Middle frontal gyrus (tissue), 1 donor: ENCODE measurements at regions not wholly inside any gene's neighbourhood (a gene's known extent, or its start where the extent isn't known, plus 50 kb on each side); places are given as distances from the start of the nearest gene placed in this dataset.
"Not testable (repeated sequence)": the region's sequence is repeated elsewhere in the genome, so short reads cannot be mapped to it uniquely, and the experiment has no call there.

ENCODE experiments used
- DNase-seq: peaks from one replicate; pipeline ENCODE4 v3.0.0-alpha.2; 2015; ENCODE audit warnings: low spot score; ENCODE audit errors: extremely low spot score

- DNase-seq, result no peak
These were observed 235.7 kb downstream of the TTC8 start for GRCh38 chr14:89060191-89060590.

GRCh38 chr14:89061696-89062095 is 237.2 kb downstream of the TTC8 start:
- no peak for DNase-seq

GRCh38 chr14:89065879-89066278 is 241.4 kb downstream of the TTC8 start:
- DNase-seq, result no peak

- no peak for DNase-seq
These were observed 243.0 kb downstream of the TTC8 start for GRCh38 chr14:89067293-89067972.

- peak; percentile 24 for DNase-seq
These were observed 253.8 kb downstream of the TTC8 start for GRCh38 chr14:89078021-89078795.

GRCh38 chr14:89085231-89085731 is 260.8 kb downstream of the TTC8 start:
- no peak for DNase-seq

GRCh38 chr14:89085737-89086382 is 261.4 kb downstream of the TTC8 start:
- DNase-seq, result no peak

- DNase-seq, result no peak
These were observed 264.1 kb downstream of the TTC8 start for GRCh38 chr14:89088530-89088929.

GRCh38 chr14:89089330-89089729 is 264.9 kb downstream of the TTC8 start:
- DNase-seq, result no peak

- no peak for DNase-seq
These were observed 267.3 kb downstream of the TTC8 start for GRCh38 chr14:89091781-89092180.

- no peak for DNase-seq
These were observed 268.8 kb downstream of the TTC8 start for GRCh38 chr14:89093083-89093730.

- DNase-seq, result no peak
These were observed 270.6 kb downstream of the TTC8 start for GRCh38 chr14:89095036-89095435.

- no peak for DNase-seq
These were observed 272.5 kb downstream of the TTC8 start for GRCh38 chr14:89096946-89097345.

GRCh38 chr14:89098254-89098653 is 273.8 kb downstream of the TTC8 start:
- no peak for DNase-seq

GRCh38 chr14:89104171-89104817 is 279.8 kb downstream of the TTC8 start:
- DNase-seq, result not testable (repeated sequence)

- DNase-seq, result not testable (repeated sequence)
These were observed 280.4 kb downstream of the TTC8 start for GRCh38 chr14:89104861-89105260.
